Mucosa of descending colon (tissue), 3 donors: ENCODE measurements at regions not wholly inside any gene's neighbourhood (a gene's known extent, or its start where the extent isn't known, plus 50 kb on each side); places are given as distances from the start of the nearest gene placed in this dataset.

Experiments used
- ATAC-seq: fragments of 200-7000 bp; cut with Tn5 transposase; one replicate; pipeline ENCODE4 v1.9.1; 2020; ENCODE audit warnings: mild to moderate bottlenecking, moderate library complexity
- DNase-seq, 3 donors: peaks; one replicate each; pipeline ENCODE4 v3.0.0-alpha.2; 2020
- H3K36me3 ChIP-seq: fragments of 200-600 bp; one replicate; pipeline ENCODE4 v1.8.0; 2021; ENCODE audit warnings: low read depth, mild to moderate bottlenecking
- H3K4me1 ChIP-seq: fragments of 200-600 bp; one replicate; pipeline ENCODE4 v1.8.0; 2021; ENCODE audit warnings: low read depth, mild to moderate bottlenecking
- H3K4me3 ChIP-seq: fragments of 200-600 bp; one replicate; pipeline ENCODE4 v1.8.0; 2021; ENCODE audit warnings: mild to moderate bottlenecking
- H3K9me3 ChIP-seq: fragments of 200-600 bp; one replicate; pipeline ENCODE4 v1.8.0; 2021; ENCODE audit warnings: mild to moderate bottlenecking
- CTCF ChIP-seq: fragments of 200-600 bp; IDR thresholded peaks from one replicate; pipeline ENCODE4 v1.8.0; 2022; ENCODE audit warnings: antibody characterized with exemption, mild to moderate bottlenecking
- intact Hi-C, 2 donors: fragments of 100-400 bp; cut with DNase I in 1 of 2; cut with micrococcal nuclease in 1 of 2; formaldehyde crosslinking; loops; one replicate each; pipeline versions ENCODE4 v1.11.0 to v1.11.1; 2022; cut with DNase I, micrococcal nuclease
- donor health status: DM: no; HTN: no; CAD: no; lungs with moderate emphysema.
- donor health status: DM: no; HTN: no; CAD: no.
- donor health status: DM: no; HTN: yes; CAD: no.

GRCh38 chr2:193679847-193680246, 1485.1 kb upstream of the TMEFF2 start:
- H3K4me3 ChIP-seq, result no peak overlapping the region
- no peak for DNase-seq
- intact Hi-C loops, result no loop called here
- no peak for TF ChIP-seq CTCF
- H3K9me3 ChIP-seq, result no peaks in the 10 kb centered on the region
- ATAC-seq, result no peak
- no peaks in the 10 kb centered on the region for H3K36me3 ChIP-seq
- H3K4me1 ChIP-seq, result no peaks in the 10 kb centered on the region

- Histone ChIP-seq H3K9me3 (no peaks in the 10 kb centered on the region), H3K36me3 (no peaks in the 10 kb centered on the region), H3K4me1 (no peaks in the 10 kb centered on the region), H3K4me3 (no peak overlapping the region)
- no peak for TF ChIP-seq CTCF
- ATAC-seq, result no peak
- intact Hi-C loops, result no loop called here
- no peak for DNase-seq
Measured at GRCh38 chr2:193670478-193670877, 1475.7 kb upstream of the TMEFF2 start.

GRCh38 chr2:193668557-193669323, 1474.0 kb upstream of the TMEFF2 start:
- no peaks in the 10 kb centered on the region for H3K36me3 ChIP-seq
- no peaks in the 10 kb centered on the region for H3K9me3 ChIP-seq
- no peak for TF ChIP-seq CTCF
- intact Hi-C loops, result no loop called here
- no peak overlapping the region for H3K4me3 ChIP-seq
- ATAC-seq, result no peak
- no peaks in the 10 kb centered on the region for H3K4me1 ChIP-seq
- DNase-seq, result no peak

- no peak overlapping the region for H3K4me3 ChIP-seq
- TF ChIP-seq CTCF, result no peak
- no peaks in the 10 kb centered on the region for H3K9me3 ChIP-seq
- no peaks in the 10 kb centered on the region for H3K36me3 ChIP-seq
- peak; percentile 58 for ATAC-seq
- H3K4me1 ChIP-seq, result peaks cover 14% of the 10 kb centered on the region
- no peak for DNase-seq
- intact Hi-C loops, result no loop called here
Measured at GRCh38 chr2:193627927-193628272, 1433.2 kb upstream of the TMEFF2 start.

GRCh38 chr2:193627187-193627926, 1432.6 kb upstream of the TMEFF2 start:
- TF ChIP-seq CTCF, result no peak
- no peak overlapping the region for H3K4me3 ChIP-seq
- peak; percentile 94 for ATAC-seq
- H3K36me3 ChIP-seq, result no peaks in the 10 kb centered on the region
- DNase-seq, result peak; percentile 25 to 66 (median 41)
- no peaks in the 10 kb centered on the region for H3K9me3 ChIP-seq
- intact Hi-C loops, result no loop called here
- peaks cover 14% of the 10 kb centered on the region for H3K4me1 ChIP-seq
